ENCODE measurements at regions not wholly inside any gene's neighbourhood (a gene's known extent, or its start where the extent isn't known, plus 50 kb on each side); places are given as distances from the start of the nearest gene placed in this dataset.
"Not testable (repeated sequence)": the region's sequence is repeated elsewhere in the genome, so short reads cannot be mapped to it uniquely, and the experiment has no call there.

DNA sequence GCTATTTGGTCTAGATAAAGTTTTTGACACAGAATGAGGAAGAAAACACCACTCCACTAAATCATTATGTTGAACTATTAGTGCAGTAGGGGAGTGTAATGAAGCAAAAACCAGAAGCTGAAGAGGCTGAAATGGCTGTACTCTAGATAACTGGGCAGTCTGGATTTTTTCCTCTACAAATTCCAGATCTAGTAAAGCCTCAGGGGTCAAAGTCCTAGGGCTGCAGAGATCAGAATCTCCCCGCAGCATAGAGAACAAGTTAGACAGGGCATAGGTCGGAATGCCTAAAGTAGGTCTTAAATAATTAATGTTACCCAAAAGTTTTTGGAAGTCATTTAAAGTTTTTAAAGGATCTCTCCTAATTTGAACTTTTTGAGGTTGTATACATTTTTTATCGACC, 180.9 kb downstream of the OTOP1 start:
- not testable (repeated sequence) for DNase-seq (ENCODE audit: low spot score)

DNA sequence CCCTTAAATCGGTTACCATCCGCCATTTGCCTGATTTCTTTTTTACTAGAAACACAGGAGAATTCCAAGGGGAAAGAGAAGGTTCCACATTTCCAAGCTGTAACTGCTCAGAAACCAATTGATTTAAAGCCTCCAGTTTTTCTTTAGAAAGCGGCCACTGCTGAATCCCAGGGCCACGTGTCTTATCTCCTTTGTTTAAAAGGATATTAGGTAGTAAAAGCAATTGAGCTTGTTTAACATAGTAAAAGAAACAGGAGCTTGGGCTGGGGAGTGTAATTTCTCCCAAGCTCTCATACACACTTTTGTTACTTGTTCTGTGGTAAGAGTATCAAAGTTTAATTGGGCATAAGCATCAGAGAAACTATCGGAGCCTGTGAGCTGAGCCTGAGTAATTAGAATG, 180.0 kb downstream of the OTOP1 start:
- DNase-seq (ENCODE audit: low spot score) = not testable (repeated sequence)

DNA sequence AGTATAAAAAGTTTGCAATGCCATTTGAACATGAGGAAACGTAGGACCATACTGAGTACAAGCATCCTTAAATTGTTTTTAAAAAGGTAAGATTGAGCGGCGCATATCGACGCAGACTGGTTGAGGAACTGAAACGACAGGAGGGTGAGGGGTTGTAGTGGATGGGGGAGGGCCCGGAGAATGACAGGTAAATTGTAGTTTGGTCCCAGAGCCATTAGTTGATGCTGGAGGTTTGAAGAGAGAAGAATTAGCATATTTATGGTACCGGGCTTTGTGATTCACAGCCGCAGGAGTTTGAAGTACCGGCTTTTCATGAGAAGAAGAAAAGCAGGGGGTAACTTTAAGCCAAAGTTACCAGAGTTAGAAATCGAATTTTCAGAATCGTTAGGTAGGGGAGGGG, 179.5 kb downstream of the OTOP1 start:
- DNase-seq (ENCODE audit: low spot score) = not testable (repeated sequence)

DNA sequence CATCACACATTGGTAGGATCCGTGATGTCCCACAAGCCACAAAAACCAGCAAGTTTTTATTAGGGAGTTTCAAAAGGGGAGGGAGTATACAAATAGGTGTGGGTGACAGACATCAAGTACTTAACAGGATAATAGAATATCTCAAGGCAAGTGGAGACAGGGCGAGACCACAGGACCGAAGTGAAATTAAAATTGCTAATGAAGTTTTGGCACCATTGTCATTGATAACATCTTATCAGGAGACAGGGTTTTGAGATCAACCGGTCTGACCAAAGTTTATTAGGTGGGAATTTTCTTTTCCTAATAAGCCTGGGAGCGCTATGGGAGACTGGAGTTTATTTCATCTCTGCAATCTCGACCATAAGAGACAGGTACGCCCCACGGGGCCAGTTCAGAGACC, 178.5 kb downstream of the OTOP1 start:
- DNase-seq (ENCODE audit: low spot score) = not testable (repeated sequence)

DNA sequence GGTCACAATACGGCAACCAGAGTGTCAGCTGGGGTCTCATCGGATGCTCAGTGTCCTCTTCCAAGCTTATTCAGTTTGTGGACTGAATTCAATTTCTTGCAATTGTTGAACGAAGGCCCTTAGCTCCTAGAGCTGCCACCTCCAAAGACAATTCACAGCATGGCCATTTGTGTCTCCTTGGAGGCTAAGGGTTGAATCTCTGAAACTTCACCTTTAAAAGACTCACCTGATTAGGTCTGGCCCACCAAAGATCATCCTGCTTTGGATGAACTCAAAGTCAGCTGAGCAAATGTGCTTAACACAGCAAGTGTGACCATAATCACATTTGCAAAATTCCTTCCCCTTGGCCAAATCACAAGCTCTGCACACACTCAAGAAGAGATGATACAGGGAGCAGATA, 175.9 kb downstream of the OTOP1 start:
- not testable (repeated sequence) for DNase-seq (ENCODE audit: low spot score)

DNA sequence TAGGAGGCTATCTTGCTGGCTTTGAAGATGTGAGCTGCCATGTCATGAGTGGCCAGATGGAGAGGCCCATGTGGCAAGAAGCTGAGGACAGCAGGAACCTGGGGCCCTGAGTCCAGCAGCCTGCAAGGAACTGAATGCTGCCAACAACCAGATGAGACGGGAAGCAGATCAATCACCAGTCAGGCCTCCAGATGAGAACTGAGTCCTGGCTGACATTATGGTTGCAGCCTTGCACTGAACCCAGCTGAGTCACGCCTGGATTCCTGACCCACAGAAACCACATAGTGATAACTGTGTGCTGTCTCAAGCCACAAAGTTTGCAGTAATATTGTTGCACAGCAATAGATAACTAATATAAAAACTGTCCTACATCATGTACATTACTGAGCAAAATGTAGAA, 173.8 kb downstream of the OTOP1 start:
- DNase-seq (ENCODE audit: low spot score) = not testable (repeated sequence)

DNA sequence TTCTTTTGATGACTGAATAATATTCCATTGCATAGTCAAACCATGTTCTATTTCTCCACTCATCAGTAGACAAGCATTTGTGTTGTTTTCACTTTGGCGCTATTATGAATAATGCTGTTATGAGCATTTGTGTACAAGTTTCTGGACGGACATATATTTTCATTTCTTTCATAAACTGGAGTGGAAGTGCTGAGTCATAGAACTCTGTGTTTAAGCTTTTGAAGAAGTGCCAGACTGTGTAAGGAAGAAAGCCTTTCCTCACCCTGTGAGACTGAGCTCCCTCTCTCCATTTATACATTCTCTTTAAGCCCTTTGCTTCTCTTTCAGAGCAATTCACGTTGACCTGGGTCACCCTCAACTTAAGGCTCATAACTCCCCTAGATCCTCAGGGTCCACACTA, 169.5 kb downstream of the OTOP1 start:
- not testable (repeated sequence) for DNase-seq (ENCODE audit: low spot score)

DNA sequence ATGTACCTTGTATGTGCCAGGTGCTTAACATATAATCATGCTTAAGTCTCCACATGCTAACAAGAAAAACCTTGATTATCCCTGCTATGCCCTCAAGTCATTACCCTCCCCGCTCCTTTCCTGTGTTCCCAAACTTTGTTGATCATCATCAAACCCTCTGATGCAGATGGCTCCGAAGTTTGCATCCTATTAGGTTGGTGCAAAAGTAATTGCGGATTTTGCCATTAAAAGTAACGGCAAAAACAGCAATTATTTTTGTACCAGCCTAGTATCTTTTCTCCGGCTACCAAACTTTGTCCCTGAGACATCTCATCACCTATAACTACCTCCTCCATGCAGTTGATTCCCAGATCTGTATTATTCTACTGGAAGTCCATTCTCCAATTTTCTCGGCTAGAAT, 142.6 kb downstream of the OTOP1 start:
- not testable (repeated sequence) for DNase-seq (ENCODE audit: low spot score)

DNA sequence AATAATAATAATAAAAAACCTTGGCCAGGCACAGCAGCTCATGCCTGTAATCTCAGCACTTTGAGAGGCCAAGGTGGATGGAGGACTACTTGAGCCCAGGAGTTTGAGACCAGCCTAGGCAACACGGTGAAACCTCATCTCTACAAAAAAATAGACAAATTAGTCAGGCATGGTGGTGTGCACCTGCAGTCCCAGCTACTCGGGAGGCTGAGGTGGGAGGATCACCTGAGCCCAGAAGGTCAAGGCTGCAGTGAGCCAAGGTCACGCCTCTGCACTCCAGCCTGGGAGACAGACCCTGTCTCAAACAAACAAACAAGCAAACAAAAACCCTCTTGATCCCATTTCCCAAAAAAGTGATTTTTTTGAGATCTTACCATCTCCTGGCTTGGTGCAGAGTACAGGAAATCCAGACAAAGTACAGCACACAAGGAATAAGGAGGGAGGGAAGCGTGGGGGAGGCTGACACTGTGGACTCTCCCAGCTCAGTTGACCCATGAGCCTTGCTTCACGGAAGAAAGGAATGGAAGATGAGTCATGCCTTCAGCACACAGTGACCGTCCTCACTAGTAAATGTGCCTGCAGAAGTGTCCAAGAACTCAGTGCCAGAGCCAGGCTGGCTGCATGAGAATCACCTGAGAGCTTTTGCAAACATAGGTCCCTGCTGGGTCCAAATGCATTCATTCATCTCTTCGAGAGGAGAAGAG, 136.9 kb downstream of the OTOP1 start:
- DNase-seq (ENCODE audit: low spot score) = not testable (repeated sequence)

DNA sequence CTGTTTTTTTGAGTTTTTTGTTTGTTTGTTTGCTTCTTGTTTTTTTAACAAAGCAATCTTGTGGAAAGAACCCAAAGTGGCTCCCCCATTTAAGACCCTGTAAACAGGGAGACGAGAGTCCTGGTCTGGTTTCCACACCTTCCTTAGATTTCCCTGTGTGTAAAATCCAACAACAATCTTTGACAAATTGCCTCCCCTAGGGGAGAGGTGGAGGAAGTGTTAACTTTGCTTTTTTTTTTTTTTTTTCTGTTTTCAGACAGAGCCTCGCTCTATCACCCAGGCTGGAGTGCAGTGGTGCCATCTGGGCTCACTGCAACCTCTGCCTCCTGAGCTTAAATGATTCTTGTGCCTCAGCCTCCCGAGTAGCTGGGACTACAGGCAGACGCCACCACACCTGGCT, 136.0 kb downstream of the OTOP1 start:
- not testable (repeated sequence) for DNase-seq (ENCODE audit: low spot score)

DNA sequence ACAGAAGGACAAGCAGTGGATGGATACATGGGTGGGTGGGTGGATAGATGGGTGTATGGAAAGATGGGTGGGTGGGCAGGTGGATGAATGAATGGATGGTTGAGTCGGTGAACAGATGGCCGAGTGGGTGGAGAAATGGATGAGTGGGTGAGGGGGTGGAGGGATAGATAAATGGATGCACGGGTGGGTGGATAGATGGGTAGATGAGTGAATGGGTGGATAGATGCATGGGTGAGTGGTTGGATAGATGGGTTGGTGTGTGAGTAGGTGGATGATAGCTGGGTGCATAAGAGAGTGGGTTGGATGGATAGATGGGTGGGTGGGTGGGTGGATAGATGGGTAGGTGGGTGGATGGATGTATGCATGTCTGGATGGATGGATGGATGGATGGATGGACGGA, 134.6 kb downstream of the OTOP1 start:
- not testable (repeated sequence) for DNase-seq (ENCODE audit: low spot score)

DNA sequence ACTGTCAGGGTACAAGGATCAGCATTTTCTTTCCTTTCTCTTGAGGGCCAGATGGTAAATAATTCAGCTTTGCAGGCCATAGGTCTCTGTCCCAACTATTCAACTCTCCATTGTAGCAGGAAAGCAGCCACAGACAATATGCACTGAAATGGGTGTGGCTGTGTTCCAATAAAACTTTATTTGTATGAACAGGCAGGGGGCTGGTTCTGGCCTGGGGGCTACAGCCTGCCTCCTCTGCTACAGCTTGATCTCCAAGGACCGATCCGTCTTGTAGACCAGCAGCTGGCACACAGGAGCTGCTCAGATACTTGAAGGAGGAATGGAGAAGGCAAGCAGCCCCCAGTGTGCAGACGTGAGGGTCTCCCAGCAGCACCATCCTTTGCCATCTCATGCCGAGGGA, 127.1 kb downstream of the OTOP1 start:
- not testable (repeated sequence) for DNase-seq (ENCODE audit: low spot score)

DNA sequence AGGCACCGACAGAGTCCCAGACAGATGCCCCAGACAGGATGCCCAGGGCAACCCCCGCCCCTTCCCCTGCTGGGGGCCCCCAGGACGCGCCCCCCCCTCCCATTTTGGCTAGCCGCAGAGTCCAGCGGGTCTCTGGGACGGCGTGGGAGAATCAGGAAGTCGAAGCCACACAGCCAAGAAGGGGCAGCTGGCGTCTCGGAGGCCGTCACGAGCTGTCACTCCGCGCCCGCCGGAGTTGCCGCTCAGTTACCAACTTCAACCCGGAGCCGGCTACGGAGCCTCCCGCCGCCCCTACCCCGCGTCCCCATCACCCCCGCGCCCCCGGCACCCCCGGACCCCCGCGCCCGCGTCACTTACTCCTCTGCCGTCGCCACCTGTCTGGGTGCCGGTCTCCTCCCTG, 119.8 kb downstream of the OTOP1 start:
- not testable (repeated sequence) for DNase-seq (ENCODE audit: low spot score)

DNA sequence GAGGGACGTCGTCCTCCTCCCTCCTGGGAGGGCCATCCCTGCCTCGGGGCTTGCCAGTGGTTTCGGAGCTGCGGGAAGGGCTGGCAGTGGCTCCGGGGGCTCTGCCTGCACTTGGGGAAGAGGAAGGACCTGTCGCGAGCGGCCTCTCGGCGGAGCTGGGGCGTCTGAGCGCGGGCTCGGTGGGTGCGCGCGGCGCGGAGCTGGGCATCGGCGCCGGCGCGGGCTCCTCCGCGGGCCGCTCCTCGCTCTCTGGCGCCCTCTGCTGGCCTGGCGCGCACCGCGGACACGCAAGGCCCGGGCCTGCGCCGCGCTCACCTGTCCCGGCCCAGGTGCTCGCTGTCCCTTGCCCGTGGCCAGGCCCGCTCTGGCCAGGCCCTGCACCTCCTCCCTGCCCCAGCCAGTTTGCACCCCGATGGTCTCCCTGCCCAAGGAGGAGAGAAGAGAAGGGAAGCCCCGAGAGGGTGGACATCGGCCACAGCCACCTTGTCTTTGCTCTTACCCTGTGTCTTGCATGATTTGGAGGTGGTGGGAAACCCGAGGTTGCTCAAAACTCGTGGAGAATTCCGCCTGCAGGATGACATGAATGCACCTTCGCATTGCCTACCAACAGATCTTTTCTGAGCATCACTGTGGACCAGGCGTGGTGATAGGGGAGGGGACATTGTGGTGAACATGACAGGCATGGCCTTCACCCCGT, 119.2 kb downstream of the OTOP1 start:
- peak; percentile 3 for DNase-seq (ENCODE audit: low spot score)

DNA sequence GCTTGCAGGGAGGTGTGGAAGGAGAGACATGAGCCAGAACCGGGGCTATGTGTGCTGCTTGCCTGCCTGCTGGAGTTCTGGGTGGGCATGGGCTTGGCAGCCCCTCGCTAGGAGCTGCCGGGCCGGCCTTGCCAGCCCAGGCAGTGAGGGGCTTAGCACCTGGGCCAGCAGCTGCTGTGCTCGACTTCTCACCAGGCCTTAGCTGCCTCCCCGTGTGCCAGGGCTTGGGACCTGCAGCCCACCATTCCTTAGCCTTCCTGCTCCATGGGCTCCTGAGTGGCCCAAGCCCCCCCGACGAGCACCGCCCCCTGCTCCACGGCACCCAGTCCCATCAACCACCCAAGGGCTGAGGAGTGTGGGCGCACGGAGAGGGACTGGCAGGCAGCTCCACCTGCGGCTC, 111.3 kb downstream of the OTOP1 start:
- not testable (repeated sequence) for DNase-seq (ENCODE audit: low spot score)

DNA sequence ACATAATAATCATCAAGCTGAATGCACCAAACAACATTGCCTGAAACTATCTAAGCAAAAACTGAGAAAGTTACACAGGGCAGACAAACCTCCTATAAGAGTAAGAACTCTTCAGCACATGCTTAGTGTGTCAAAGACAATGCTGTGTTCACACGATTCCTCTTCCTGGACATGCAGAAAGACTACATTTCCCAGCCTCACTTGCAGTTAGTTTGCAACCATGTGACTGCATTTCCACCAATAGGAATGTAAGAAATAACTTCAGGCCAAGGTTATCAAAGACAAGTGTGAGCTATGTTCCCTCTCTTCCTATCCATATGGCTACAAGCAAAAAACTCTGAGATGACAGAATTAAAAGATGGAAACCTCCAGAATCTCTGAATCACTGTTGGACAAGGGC, 109.8 kb downstream of the OTOP1 start:
- DNase-seq (ENCODE audit: low spot score) = peak; percentile 4

DNA sequence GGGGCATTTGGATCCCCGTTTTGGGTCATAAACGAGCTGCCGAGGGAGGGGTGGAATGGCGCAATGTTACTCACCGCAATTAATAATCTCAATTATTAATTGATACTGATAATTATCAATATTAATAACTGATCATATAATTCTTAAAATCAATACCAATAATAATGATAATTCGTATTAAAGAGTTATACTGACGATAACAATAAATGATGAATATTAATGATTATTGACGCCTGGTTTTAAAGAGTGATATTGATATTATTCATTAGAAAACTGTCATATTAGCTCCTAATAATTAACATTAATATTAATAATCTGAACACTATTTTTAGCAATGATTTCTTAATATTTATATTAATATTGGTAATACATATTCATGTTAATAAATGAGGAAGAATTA, 92.4 kb downstream of the OTOP1 start:
- DNase-seq (ENCODE audit: low spot score) = not testable (repeated sequence)

DNA sequence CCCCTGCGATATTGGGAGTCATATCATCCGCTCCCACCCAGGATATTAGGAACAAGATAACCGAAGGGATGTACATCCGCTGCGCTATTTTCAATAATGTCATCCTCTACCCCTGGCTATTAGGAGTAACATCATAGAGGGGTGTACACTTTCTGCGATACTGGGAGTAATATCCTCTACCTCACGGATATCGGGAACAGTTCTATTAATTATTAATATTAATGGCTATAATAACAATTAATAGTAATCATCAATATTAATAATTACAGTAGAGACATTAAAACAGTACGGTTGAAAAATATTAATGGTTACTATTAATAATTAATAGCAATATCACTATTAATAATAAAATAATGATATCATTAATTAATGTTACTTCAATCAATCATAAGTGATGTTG, 90.1 kb downstream of the OTOP1 start:
- not testable (repeated sequence) for DNase-seq (ENCODE audit: low spot score)

Data from COLO829 (cell line).